HL-60 (cell line): ENCODE measurements at regions not wholly inside any gene's neighbourhood (a gene's known extent, or its start where the extent isn't known, plus 50 kb on each side); places are given as distances from the start of the nearest gene placed in this dataset.

Experiments
- DNase-seq, 2 experiments: peaks; one replicate each; pipeline ENCODE4 v3.0.0-alpha.2; 2010 to 2020; ENCODE audit warnings: low read depth in 1 of 2, low spot score in 1 of 2
- H3K27ac ChIP-seq: fragments of 250-450 bp; sonication (Bioruptor Pico); replicated peaks from 2 replicates; pipeline ENCODE4 v1.5.1; 2020; ENCODE audit warnings: mild to moderate bottlenecking, moderate library complexity
- H3K27me3 ChIP-seq: fragments of 250-450 bp; sonication (Bioruptor Pico); 2 replicates; pipeline ENCODE4 v1.5.1; 2021; ENCODE audit warnings: mild to moderate bottlenecking, moderate library complexity; ENCODE audit not compliant: insufficient read depth, poor library complexity, severe bottlenecking
- H3K4me3 ChIP-seq: replicated peaks from 2 replicates; pipeline ENCODE4 v1.5.1; 2011; ENCODE audit warnings: mild to moderate bottlenecking, control low read depth, low read length; ENCODE audit not compliant: insufficient read depth
- CTCF ChIP-seq: IDR thresholded peaks from one replicate; pipeline ENCODE4 v1.5.1; 2011; ENCODE audit warnings: low read length, control low read depth, inconsistent platforms; ENCODE audit not compliant: insufficient read depth
- GABPA ChIP-seq: IDR thresholded peaks from 2 replicates; pipeline ENCODE4 v1.6.1; 2012; ENCODE audit warnings: low read depth
- POLR2AphosphoS5 ChIP-seq: IDR thresholded peaks from 2 replicates; pipeline ENCODE4 v1.6.1; 2012; ENCODE audit warnings: low read depth
- REST ChIP-seq: IDR thresholded peaks from 2 replicates; pipeline ENCODE4 v1.6.1; 2012; ENCODE audit warnings: low read depth; ENCODE audit not compliant: insufficient replicate concordance
- SPI1 ChIP-seq: IDR thresholded peaks from 2 replicates; pipeline ENCODE4 v1.6.1; 2012; ENCODE audit warnings: low read depth, mild to moderate bottlenecking, borderline replicate concordance

GRCh38 chr9:92242260-92243136, 51.0 kb downstream of the IARS1 start:
- H3K27ac ChIP-seq, result no peak overlapping the region
- TF ChIP-seq POLR2AphosphoS5 (no peak), SPI1 (no peak), REST (no peak)
- H3K27me3 ChIP-seq, result no peaks in the 10 kb centered on the region
- H3K4me3 ChIP-seq, result no peak overlapping the region
- DNase-seq, result no peak

GRCh38 chr9:92236915-92237314, 56.6 kb downstream of the IARS1 start:
- Histone ChIP-seq H3K4me3 (no peak overlapping the region), H3K27ac (no peak overlapping the region), H3K27me3 (no peaks in the 10 kb centered on the region)
- no peak for DNase-seq
- TF ChIP-seq CTCF (no peak), GABPA (no peak), SPI1 (no peak), REST (no peak), POLR2AphosphoS5 (no peak)

GRCh38 chr9:92236465-92236864, 57.0 kb downstream of the IARS1 start:
- no peak for DNase-seq
- H3K27ac ChIP-seq, result no peak overlapping the region
- TF ChIP-seq POLR2AphosphoS5, result no peak; the same call in 1 of the 2 replicates
- TF ChIP-seq CTCF, result no peak
- TF ChIP-seq REST, result no peak
- TF ChIP-seq SPI1, result no peak
- TF ChIP-seq GABPA, result no peak
- H3K4me3 ChIP-seq, result no peak overlapping the region
- no peaks in the 10 kb centered on the region for H3K27me3 ChIP-seq
